AG09319 (cell line): ENCODE measurements at regions not wholly inside any gene's neighbourhood (a gene's known extent, or its start where the extent isn't known, plus 50 kb on each side); places are given as distances from the start of the nearest gene placed in this dataset.

Experiments used
- DNase-seq: peaks from one replicate; pipeline ENCODE4 v3.0.0-alpha.2; 2010; ENCODE audit warnings: low read depth; ENCODE audit errors: extremely low read depth
- TF ChIP-seq, protein P1 (sequence below): IDR thresholded peaks from 2 replicates; pipeline ENCODE4 v1.5.1; 2011; ENCODE audit warnings: low read depth, mild to moderate bottlenecking, inconsistent platforms, low read length, moderate library complexity

DNA sequence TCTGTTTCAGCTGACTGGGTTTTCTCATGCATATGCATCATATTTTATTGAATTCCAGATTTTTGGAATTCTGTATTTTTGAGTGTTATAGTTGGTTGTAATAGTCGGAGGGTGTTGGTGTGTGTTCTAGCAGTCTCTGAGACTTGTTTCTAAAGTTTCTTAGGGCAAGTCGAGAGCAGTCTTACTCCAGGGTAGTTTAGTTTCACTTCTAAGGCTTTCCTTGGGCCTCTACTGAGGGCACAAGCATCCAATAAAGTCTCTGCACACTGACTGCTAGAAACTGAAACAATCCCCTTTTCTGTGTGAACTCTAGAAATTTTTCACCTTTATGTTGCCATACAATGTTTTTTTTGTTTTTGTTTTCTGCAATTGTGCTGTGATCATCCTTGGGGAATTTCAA lies 663.7 kb upstream of the LRATD1 start:
- no peak for DNase-seq
- TF ChIP-seq, protein P1, sequence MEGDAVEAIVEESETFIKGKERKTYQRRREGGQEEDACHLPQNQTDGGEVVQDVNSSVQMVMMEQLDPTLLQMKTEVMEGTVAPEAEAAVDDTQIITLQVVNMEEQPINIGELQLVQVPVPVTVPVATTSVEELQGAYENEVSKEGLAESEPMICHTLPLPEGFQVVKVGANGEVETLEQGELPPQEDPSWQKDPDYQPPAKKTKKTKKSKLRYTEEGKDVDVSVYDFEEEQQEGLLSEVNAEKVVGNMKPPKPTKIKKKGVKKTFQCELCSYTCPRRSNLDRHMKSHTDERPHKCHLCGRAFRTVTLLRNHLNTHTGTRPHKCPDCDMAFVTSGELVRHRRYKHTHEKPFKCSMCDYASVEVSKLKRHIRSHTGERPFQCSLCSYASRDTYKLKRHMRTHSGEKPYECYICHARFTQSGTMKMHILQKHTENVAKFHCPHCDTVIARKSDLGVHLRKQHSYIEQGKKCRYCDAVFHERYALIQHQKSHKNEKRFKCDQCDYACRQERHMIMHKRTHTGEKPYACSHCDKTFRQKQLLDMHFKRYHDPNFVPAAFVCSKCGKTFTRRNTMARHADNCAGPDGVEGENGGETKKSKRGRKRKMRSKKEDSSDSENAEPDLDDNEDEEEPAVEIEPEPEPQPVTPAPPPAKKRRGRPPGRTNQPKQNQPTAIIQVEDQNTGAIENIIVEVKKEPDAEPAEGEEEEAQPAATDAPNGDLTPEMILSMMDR = no peak

DNA sequence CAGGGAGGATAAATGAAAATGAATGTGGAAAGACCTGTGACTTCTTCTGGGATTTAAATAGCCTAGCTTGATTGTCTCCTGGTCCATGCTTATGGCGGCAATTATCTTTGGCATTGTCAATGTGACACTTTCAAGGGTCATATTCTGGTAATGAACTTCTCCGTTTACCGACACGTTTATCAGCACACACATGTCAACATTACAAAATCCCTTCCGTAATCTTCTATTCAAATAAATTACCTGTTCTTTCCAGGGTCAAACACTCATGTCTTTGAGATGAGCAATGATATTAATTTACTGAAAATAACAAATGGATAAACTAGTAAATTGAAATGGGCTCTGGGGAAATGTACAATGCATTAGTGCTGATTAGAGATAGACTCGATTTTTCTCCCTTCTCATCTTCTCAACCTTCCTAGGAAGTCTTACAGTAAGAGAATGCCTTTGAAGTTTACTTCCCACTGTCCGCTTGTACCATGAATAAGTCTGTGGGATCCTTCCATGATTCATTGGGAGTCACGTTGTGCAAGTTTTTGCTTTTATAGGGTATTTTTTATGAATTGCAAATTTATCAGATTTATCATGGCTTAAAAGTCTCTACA lies 646.3 kb upstream of the LRATD1 start:
- no peak for DNase-seq
- TF ChIP-seq, protein P1 = no peak

DNA sequence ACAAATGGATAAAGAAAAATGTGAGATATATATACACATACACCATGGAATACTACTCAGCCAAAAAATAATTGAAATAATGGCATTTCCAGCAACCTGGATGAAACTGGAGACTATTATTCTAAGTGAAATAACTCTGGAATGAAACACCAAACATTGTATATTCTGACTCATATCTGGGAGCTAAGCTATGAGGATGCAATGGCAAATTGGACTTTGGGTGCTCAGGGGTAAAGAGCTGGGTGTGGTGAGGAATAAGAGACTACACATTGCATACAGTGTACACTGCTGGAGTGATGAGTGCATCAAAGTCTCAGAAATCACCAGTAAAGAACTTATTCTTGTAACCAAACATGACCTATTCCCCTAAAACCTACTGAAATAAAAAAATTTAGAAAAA lies 636.0 kb upstream of the LRATD1 start:
- TF ChIP-seq, protein P1 = no peak
- no peak for DNase-seq

DNA sequence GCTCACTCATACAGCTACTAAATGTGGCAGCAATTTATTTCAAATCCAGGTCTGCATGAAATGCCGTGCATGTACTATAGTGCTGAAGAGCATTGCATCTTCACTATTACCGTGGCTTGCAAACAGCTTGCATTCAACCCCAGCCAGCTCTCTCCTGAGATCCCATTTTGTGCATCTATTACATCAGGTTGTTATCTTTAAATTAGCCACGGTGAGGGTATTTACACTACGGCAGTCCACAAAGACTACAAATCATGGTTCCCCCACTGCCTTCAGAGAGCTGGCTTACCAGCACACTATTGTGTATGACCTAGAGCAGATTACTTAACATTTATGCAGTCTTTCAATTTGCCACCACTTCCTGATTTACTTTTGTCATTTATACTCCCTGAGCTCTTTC lies 621.3 kb upstream of the LRATD1 start:
- DNase-seq = no peak
- TF ChIP-seq, protein P1 = no peak

DNA sequence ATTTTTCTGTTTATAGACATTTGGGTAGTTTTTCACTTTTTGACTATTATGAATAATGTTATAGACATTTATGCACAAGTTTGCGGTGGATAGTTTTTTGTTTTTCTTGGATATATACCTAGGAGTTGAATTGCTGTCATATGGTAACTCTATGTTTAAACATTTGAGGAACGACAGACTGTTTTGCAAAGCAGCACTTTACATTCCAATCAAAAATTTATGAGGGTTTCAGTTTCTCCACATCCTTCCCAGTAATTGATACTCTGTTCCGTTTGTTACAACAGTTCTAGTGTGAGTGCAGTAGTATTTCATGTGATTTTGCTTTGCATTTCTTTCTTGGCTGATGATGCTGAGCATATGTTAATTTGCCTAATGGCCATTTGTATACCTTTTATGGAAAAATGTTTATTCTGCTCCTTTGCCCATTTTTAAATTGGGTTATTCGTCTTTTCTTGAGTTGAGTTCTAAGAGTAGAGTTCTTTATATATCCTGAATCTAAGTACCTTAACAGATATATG lies 617.3 kb upstream of the LRATD1 start:
- DNase-seq = no peak
- TF ChIP-seq, protein P1 = no peak

DNA sequence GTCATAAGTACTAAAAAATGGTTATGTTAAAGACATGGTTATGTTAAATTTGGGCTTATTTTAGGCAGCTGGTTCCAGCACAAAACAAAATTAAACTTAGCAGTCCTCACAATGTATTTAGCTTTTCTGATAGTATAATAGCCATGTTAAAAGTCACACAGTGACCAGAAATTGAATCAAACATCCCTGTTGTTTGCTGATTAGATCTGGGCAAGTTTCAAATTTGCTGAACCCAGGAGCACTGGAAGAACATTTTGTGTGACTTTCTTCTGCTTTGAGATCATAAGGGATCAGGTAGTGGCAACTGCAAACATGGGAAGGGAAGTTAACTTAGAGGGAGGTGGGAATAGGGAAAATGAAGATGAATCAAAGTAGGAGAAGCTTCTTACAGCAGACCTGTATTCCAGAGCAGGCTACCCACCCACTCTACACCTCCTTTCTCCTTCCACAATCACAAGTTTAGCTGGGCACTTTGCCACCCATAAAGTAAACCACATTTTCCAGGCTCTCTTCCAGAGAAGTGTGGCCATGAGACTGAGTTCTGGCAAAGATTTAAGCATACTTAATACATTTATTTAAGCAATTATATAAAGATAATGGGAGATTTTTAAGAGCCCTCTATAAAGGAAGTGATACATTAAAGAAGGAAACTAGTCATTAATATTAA lies 616.1 kb upstream of the LRATD1 start:
- no peak for DNase-seq

DNA sequence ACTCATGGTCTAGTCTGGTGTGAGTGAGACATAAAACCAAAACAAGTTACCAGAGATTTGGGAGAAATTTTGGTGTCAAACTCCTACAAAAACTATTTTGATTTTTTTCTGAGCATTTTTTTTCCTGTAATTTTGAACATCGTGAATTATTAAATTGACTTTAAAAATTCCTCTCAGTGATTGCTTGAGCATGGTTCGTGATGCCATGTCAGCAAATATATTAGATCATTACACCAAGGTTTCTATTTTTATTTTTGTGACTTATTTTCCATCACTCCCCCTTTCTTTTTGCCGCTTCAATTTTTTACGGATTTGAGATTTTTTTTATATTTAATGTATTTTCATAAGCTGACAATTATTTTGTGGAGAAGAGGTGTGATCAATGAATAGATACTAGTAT lies 613.9 kb upstream of the LRATD1 start:
- no peak for DNase-seq
- TF ChIP-seq, protein P1 = no peak

More for the DNA sequence above, 616.1 kb upstream of the LRATD1 start:
- TF ChIP-seq, protein P1 = no peak
